ENCODE measurements at regions not wholly inside any gene's neighbourhood (a gene's known extent, or its start where the extent isn't known, plus 50 kb on each side); places are given as distances from the start of the nearest gene placed in this dataset.

- TF ChIP-seq CTCF (IDR thresholded peaks at IDR 0.05) (no peak), POLR2AphosphoS5 (IDR thresholded peaks at IDR 0.05) (no peak), POLR2A (IDR thresholded peaks at IDR 0.05) (no peak)
Measured at GRCh38 chr2:199668645-199669044, 182.3 kb downstream of the FTCDNL1 start.
